ENCODE measurements at regions not wholly inside any gene's neighbourhood (a gene's known extent, or its start where the extent isn't known, plus 50 kb on each side); places are given as distances from the start of the nearest gene placed in this dataset.

DNA sequence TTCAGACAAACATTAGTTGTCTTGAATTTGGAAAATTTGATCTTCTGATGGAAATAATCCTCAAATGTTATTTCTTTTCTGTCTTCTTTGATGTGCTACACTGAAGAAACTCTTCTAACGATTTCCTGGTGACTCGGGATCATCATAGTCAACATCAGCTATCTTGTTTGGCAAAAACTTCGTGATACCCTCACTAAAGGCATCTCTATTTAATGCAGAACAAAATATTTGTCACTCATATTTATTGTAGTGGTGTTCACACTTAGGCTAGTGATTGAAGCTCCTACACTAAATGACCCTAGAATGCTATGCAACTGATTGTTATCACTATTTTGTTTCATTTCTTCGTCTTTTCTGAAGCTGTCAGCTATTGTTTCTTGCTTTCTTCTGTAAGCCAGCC is 334.7 kb upstream of the ZEB2 start:
- no peak for FAIRE-seq

DNA sequence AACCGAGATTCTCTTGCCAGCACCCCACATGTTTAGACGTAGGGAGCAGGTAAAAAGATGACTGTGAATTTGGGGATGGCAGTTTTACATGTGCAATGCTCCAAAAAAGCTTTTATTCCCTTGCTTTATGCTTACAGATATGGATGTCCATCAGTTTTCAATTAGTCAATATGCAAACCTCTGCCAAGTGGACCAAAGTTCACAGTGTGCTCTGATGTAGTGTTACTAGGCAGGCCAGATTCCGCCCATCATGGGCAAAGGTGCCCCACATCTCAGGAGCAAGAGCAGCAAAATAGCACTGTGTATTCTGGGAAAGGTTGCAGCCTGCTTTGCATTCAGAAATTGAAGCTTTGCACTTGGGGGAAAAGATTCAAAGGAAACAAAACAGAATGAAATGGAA is 329.7 kb upstream of the ZEB2 start:
- no peak for FAIRE-seq

DNA sequence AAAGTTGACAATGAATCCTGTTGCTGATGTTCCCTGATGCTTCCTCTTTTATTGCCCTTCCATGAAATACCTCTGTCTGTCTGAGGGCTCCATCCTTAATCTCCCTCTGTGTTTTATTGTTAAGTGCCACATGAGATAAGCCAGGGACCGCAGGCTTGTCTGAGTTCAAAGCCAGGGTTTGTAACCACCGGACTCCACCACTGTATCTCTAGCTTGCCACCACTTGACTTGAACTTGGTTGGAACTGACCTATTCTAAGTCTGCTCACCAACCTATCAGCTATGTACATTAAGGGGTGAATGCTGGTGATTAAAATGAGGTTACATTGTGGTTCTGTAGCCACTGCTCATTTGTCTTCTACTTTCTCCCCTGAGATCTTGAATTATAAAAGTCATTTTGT is 328.5 kb upstream of the ZEB2 start:
- no peak for FAIRE-seq

DNA sequence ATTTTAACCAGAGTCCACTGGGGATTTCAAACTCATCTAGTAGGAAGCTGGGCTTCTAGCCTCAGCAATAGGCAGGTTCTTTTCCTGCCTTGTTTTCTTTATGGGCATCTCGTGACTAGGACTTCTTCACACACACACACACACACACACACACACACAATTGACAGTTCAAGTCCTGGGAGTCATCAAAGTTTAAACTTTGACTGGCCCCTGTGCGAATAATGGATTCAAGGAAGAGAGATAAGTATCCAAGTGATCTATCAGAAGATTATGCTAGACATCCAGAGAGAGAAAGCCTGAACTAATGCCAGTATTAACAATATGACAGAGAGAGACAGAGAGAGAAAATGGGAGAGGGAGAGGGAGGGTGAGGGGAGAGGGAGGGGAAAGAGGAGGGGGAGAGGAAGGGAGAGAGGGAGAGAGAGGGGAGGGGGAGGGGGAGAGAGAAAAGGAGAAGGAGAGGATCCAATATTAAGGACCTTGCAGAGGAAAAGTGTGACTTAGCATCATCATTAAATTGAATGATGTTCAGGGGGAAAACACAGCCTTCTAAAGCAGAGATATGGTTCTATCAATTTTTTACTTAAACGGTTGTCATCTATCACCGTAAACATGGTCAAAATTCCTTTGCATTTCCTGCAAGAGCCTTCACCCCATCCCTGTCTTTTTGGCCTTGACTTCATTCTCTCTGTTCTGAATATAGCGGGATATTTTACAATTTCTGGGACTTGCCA is 327.6 kb upstream of the ZEB2 start:
- no peak for FAIRE-seq

DNA sequence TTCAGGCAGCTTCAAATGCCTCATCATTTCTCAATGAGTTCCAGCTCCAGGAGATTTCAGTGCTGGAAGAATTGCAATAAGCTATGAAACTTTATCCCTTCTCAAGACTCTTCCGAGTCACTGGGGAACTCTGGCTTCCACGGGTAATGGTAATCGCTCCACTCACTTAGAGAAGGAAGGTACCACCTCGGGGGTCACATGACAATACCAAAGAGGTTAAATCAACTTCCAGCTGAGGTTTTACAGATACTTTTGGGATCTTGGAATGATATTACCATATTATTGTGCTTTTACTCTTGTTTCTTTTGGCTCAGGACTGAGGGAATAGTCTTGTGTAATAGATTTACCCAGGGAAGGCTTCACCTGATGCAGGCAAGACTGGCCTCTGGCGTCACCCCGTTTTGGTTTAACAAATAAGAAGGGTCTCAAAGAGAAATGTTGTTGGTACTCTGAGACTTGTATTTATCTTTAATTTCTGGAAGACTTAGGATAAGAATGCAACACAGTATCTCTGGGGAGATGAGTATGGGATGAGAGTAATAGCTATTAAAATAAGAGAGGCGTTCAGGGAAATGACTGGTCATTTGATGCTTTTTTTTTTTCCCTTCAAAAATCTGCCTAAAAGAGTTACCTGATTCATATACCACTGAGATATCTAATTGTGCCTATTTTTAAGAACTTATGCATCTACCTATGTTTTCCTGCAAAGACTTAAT is 316.9 kb upstream of the ZEB2 start:
- no peak for FAIRE-seq

DNA sequence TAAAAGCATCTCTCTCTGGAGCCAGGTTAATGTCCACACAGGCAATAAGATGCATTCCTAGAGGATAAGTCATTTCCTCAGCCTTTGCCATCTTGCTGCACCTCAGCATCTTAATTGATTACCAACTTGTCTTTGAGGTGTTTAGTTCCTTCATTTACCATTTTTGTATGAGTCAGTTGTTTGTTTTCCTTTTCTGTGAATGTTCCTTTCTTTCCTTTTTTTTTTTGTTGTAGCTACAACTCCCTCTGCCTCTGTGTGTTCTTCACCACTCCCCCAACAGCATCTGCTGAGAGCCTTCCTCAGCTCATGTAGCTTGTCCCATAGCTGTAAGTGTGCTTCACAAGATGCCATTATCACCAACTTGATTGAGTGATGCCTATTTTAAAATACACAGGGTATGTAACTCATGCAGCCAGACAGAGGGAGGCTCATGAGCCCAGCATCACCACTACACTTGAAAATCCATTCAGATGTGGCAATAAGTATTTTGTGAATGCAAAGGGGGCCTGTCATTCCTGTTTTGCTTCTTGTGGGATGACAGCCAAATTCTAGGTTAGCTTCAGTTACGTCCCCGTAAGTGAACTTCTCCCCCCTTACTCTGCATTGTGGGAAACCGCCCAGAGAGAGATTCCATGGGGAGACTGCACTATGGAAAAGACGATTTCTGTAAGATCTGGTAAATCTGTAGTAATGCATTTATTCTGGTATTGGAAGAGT is 315.9 kb upstream of the ZEB2 start:
- no peak for FAIRE-seq

DNA sequence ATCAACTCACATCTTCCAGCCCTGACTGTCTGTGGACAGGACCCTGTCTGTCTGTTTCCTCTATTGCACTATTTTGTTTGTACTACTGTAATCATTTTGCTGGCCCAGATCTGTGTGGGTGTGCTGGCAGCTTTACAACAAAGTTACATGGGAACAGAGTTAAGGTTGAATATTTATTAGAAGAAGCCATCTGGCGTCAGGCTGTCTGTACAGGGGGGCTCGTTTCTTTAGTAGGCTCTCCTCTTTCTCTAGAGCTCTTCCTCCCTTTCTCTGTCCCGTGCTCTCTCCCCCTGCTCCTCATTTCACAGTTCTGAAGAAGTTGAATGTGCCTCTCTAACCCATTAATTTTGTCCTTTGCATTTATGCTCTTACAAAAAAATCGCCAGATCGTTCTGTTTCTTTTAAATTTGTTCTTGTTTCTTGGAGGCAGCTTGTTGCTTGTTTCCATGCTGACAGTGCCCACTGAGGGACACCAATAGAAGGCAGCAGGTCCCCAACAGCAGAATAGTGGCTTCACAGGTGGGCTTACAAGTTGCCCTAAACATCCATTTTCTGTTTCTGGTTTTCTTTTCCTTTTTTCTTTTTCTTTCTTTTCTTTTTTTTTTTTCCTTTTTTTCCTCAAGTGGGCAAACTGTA is 315.2 kb upstream of the ZEB2 start:
- no peak for FAIRE-seq

DNA sequence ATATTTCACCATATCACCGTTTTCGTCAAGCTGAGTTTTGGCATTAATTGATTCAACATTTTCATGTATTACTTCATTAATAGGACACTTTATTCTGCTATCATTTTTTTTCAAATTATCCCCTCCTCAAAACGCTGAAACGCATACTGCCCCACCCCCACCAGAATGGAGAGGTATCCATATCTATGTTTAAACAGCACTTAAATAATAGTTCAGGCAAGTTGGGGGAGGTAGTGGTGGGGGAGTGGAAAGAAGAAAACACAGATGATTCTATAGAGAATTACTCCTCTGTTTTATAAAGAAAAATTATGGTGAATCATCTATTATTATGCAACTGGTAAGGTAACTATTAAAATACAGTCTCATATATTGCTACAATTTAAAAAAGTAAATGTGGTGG is 314.4 kb upstream of the ZEB2 start:
- no peak for FAIRE-seq

DNA sequence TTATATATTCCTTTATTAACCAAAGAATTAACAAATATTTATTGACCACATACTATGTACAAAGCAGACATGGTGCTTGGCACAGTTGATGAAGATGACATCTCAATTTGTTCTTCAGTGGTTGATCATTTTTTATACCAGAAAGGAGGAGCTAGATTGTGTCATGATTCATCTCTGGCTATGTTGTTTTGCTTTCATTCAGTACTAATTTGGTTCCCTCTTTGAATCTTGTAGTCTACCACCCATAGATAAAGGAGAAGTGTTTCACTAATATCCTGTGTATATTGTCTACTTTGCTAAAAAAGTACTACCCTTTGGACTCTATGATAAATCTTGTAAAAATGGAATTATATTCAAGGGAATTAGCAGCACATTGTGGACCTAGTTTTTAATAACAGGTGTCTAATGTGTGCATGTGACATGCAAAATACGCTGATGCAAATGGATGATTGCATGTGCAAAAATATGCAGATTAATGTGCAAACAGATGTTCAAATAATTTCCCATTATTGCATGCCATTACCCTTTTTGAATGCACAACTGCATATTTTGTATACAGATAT is 313.2 kb upstream of the ZEB2 start:
- FAIRE-seq = no peak

DNA sequence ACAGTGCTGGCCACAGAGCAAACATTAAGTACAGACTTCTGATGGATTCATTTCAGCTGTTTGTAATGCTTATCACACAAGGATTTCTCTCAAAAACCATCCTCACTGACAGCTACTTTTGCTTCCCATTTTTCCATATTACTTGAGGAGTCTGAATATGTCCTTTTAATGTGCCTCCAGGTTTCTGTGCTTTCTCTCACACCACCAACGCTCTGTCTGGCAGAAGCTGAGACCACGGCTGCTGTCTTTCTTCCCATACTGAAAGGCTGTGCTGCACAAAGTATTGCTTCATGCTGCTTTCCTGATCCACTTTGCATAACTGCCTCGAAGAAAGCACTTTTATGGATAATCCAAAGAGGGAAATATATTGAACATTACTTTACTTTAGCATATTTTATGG is 312.1 kb upstream of the ZEB2 start:
- FAIRE-seq = no peak

DNA sequence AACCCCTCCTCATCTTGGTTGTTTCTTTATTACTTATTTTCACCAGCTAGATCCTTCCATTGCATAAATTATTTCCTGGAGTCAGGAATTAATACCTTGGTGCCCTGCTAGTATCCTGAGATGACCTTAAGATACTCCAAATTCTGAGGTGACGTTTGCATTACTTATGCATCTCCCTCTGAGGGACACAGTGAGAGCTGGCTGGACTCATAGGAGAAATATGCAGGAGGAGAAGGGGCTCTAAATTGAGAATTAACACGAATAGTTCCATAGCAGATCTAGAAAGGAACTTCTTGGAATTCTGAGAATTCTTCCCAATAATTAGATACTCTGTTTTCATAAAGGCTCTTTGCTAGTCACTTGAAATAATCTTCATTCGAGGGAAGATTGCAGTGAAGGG is 310.6 kb upstream of the ZEB2 start:
- FAIRE-seq = no peak

DNA sequence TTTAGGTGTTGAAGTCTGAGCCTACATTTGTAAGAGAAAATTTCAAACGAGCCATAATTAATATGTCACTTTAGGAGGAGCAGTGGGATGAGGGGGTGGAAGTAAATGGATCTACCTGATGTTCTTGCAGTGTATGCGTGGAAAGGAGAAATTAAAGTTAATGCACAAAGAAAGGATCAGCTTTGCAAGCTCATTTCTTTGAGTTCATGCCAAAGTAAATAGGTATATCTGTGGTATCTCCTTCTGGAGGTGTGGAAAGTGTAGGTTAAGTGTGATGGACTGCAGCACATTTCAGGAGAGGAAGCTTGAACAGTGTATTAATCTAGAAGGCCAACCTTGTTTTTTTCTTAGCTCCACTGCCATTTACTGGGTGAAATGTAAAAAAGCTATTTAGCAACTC is 307.5 kb upstream of the ZEB2 start:
- no peak for FAIRE-seq

DNA sequence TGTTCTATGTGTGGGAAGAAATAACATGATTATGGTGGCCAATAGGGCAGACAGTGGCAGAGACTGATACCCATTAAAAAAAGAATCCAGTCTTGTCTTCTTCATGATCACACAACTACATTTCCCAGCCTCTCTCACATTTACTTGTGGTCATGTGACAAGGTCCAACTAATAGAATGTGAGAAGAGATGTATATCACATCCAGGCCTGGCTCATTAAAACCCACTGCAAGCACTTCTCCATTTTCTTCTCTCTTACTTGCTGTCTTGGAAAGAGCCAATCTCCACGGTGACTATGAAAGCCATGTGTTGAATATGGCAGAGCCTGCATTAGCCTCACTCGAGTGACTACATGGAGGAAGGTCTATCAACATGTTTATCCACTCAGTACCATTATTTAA is 306.2 kb upstream of the ZEB2 start:
- FAIRE-seq = no peak

DNA sequence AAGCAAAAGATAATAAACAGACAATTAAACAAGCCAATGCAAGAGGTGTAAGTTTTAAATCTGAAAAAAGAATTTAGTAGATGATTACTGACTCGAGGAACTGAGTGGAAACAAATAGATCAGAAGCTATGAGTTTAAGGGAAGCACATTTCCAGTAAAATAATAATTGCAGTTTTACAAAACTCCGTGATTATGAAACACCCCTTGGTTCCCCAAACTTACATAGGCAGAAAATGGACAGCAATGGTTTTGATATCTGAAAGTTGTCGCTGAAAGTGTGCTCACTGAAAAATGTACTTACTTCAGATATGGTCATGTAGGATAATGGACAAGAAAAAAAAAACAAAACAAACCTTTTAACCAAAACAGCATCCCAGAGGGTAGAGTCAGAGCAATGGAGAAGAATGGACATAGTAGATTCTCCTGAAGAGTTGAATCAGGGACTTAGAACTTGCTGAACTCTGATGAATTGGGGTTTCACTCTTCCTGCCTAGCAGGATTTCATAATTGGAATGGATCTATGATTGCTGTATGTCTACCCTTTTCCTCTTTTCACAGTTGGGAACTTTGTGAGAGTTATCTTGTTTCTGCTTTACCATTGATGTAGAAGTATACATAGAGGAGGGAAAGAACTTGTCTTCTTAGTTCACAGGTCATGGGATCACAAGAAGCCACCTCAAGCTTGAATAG is 305.6 kb upstream of the ZEB2 start:
- FAIRE-seq = no peak

DNA sequence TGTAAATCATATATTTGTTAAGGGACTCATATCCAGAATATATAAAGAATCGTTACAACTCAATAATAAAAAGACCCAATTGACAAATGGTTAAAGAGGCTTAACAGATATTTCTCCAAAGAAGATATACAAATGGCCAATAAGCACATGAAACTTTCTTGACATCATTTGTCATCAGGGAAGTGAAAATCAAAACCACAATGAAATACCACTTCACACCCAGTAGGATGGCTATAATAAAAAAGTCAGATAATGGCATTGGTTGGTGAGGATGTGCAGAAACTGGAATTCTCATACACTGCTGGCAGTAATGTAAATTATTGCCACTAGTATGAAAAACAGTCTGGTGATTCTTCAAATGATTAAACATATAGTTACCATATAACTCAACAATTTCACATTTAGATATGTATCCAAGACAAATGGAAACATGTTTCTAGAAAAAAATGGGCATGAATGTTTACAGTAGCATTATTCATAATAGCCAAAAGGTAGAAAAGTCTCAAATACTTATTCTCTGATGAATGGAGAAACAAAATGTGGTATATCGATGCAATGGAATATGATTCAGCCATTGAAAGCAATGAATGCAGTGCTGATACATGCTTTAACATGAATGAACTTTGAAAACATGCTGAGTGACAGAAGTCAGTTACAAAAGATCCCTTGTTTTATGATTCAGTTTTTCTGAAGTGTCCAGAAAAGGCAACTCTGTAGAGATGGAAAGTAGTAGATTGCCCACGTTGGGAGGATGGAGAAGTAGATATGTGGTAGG is 304.6 kb upstream of the ZEB2 start:
- FAIRE-seq = no peak

DNA sequence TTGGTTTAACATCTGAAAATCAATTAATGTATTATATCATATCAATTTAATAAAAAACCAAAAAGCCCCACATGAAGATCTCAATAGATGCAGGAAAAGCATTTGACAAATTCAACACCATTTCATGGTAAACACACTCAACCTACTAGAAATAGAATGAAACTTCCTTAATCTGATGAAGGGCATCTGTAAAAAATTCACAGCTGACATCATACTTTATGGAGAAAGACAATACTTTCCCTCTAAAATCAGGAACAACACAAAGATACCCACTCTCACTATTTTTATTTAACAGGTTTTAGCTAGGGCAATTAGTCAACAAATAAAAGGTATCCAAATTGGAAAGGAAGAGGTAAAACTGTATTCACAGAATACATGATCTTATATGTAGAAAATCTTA is 303.0 kb upstream of the ZEB2 start:
- no peak for FAIRE-seq

DNA sequence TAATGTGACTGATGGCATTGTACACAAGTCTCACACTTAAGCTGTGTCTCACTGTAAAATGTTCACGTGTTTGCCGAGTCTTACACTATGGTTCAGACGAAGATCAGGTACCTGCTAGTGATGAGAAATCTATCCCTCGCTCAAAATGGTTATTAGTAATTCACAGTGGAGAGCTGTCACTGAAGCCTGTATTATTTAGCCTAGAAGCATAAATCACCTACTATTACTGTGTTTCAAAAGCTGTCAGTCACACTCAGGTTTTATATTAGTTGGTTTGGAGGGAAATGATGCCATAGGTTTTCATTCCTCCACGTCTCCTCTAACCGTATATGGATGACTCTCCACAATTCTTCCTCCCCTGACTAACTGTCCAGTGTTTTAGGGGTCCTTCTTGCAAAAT is 292.4 kb upstream of the ZEB2 start:
- FAIRE-seq = no peak

DNA sequence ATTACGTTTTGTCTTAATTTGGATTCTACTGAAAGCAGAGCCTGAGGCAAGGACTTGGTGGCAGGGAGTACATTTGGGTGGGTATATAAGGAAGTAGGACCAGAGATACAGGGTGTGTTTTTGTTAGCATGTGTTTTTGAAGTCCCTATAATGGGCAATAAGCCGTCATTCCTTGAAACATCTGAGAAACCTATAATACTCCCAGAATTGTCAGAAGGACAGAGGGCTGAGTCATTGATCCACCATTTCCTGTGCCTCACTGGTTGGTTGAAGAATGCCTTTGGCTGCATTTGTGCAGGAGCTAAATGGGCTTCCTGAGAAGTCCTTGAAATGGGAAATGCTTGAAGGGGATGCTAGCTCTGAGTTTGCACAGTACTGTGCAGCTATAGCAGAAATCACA is 281.8 kb upstream of the ZEB2 start:
- no peak for FAIRE-seq

DNA sequence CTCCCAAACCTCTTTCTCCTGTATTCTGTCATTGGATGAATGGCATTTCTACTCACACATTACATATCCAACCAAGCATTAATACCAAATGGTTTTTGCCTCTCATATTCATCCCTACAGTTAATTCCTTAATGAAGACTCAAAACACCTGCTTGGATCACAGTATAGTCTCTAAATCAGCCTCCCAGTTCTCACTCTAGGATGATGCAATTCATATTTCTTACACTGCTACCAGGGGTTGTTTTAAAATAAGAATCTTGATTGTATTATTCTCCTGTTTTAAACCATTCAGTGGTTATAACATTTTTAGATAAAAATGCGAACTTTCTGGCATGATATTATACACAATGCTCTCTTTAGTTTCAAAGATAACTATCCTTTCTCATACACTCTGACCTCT is 281.4 kb upstream of the ZEB2 start:
- FAIRE-seq = no peak

DNA sequence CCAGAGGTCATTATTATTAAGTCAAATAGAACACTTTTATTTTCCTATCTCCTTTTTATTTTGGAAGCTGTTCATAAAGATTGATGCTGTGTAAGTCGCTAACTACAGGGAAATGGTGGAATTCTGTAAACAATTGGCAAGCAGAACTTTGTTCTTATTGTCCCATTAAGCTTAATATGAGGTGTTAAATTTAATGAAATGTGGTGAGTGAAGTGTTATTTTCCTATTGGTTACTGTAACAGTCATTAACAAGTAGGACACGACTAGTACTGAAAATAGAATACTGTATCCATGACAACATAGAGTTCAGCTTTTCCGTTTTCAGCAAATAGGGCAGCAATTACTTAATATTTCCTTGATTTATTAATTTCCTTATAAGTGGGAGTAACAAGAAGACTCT is 279.1 kb upstream of the ZEB2 start:
- no peak for FAIRE-seq

DNA sequence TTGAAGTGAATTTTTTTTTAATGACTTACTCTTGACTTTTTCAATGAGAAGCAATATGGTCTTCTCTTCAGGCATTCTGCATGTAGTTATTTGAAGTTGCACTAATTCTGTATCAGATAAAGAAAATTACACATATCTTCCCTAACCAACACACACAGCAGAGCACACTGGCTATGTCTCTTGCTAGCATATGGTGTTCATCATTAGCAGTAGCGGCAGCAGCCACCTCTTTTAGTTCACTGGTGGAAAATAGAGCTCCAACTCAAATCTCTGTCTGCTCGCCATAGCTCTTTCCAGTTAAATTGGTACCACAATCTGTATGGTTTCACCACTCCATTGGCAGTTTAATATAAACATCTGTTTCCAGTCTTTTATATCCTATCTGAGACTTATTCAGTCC is 278.1 kb upstream of the ZEB2 start:
- FAIRE-seq = no peak

DNA sequence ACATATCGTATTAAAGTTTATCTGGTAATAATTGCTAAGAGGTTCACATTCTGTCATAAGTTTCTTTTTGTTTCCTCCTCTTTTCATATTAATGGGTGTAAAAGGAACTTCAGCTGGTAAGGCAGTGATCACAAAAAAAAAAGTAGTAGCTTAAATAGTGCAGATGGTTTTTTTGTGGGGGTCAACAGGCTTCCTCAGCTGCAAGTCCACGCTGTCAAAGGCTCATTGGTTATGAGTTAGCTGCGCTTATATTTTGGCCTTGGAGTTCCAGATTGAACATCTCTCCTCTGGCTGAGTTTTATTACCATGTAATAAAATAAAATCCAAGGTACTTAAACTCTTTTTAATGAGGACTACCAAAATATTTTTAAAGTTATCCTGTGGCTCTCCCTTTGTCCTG is 277.0 kb upstream of the ZEB2 start:
- no peak for FAIRE-seq

All from TTC549 (cell line).